ENCODE measurements at regions not wholly inside any gene's neighbourhood (a gene's known extent, or its start where the extent isn't known, plus 50 kb on each side); places are given as distances from the start of the nearest gene placed in this dataset.

DNA sequence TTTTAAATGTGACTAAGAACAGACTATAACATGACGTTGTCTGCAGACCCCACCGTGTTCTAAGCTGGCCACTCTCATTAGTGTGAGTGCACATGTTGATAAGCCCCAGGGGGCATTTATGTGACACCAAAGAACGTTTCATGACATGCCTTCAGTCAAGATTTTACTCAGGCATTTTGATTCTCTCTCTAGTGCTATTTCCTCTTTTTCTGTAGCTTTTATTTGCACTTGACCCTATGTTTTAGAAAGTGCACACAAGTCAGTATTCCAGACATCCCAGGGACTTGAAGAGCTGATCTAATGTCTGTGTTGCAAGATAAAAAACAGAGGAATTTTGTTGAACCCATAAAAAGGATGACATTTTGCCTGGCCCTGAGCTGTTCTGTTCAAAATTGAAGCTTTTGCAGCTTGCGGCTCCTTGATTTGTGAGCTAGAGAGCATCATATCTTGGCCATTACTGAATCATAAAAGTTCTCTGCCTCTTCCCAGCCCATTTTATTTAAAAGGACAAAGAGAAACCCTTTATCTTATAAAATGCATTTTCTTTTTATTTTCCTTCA is 80.9 kb upstream of the TYRP1 start:
- H3K4ac ChIP-seq (ENCODE audit: low read depth, low read length) = no peak overlapping the region
- no peak overlapping the region for H3K4me2 ChIP-seq (ENCODE audit: low read depth, low read length)
- no peaks in the 10 kb centered on the region for H3K79me1 ChIP-seq (ENCODE audit: low read depth in 1 of 2, low read length in 2 of 2)
- dilution Hi-C loops (cut with HindIII; ENCODE audit: low sequenced_read_pairs, unreplicated experiment) (no loop called here), intact Hi-C loops (cut with micrococcal nuclease) (no loop called here), in situ Hi-C loops (cut with MboI; ENCODE audit: low sequenced_read_pairs) (no loop called here)
- no CpG with 5 or more reads among the region's 4 CpGs for WGBS, 2 experiments (ENCODE audit: extremely low coverage in 2 of 2, insufficient read length in 1 of 2)
- no peak overlapping the region for H3K18ac ChIP-seq (ENCODE audit: low read depth, low read length)
- no peak overlapping the region for H4K8ac ChIP-seq (ENCODE audit: low read depth in 2 of 2, low read length in 2 of 2)
- BruUV-seq (replicated peaks) = no TSS peak
- no peak overlapping the region for H2AK9ac ChIP-seq (replicated peaks; ENCODE audit: low read depth, low read length, poor library complexity)
- no peak overlapping the region for H3K9ac ChIP-seq (ENCODE audit: low read depth, low read length)
- H3K14ac ChIP-seq (replicated peaks; ENCODE audit: low read depth, low read length) = no peak overlapping the region
- H4K20me1 ChIP-seq (ENCODE audit: insufficient read depth, low read length) = no peaks in the 10 kb centered on the region
- no peaks in the 10 kb centered on the region for H3K36me3 ChIP-seq (ENCODE audit: control insufficient read depth, insufficient read depth, low read length)
- H2BK15ac ChIP-seq (ENCODE audit: low read depth, low read length) = no peak overlapping the region
- no peaks in the 10 kb centered on the region for H3K4me1 ChIP-seq (ENCODE audit: control insufficient read depth, insufficient read depth, low read length)
- no peak overlapping the region for H3K4me3 ChIP-seq (ENCODE audit: insufficient read depth, low read depth, low read length)
- ATAC-seq (ENCODE audit: low read depth) = no peak
- POLR2A ChIA-PET (ENCODE audit: unreplicated experiment) = no interaction called here
- H3K9me3 ChIP-seq (ENCODE audit: control insufficient read depth, insufficient read depth, low read length) = no peaks in the 10 kb centered on the region
- DNase-seq = no peak
- no peaks in the 10 kb centered on the region for H3K27me3 ChIP-seq (ENCODE audit: control insufficient read depth, insufficient read depth, low read length)
- H2AK5ac ChIP-seq (ENCODE audit: low read depth, low read length) = no peak overlapping the region
- H2AFZ ChIP-seq (replicated peaks; ENCODE audit: low read length, poor library complexity) = no peak overlapping the region
- no peak overlapping the region for H2BK20ac ChIP-seq (ENCODE audit: low read depth, low read length)
- H3K27ac ChIP-seq (ENCODE audit: insufficient read depth, low read length) = no peak overlapping the region
- no peaks in the 10 kb centered on the region for H3K9me1 ChIP-seq (ENCODE audit: insufficient read depth, low read length)
- no peak overlapping the region for H4K5ac ChIP-seq (ENCODE audit: low read depth, low read length)
- H3K23ac ChIP-seq (ENCODE audit: low read depth, low read length) = no peak overlapping the region
- no peak overlapping the region for H3K56ac ChIP-seq (ENCODE audit: extremely low read depth, insufficient read depth, low read length)
- TF ChIP-seq RFX5 (IDR thresholded peaks at IDR 0.05; ENCODE audit: low read depth, low read length) (no peak), MAFK (IDR thresholded peaks at IDR 0.05; ENCODE audit: low read depth, low read length) (no peak)
- CTCF ChIA-PET = interaction anchor here (0.9 kb wide), 1 partner anchor 10 kb away, joined by 3 read pairs; no protein-coding TSS in a partner anchor
- no peak overlapping the region for H2BK5ac ChIP-seq (ENCODE audit: low read depth, low read length, poor library complexity, severe bottlenecking)
- no peak overlapping the region for H2BK120ac ChIP-seq (ENCODE audit: low read depth, low read length)
- H4K91ac ChIP-seq (ENCODE audit: insufficient read depth, low read depth, low read length) = no peak overlapping the region

Data from IMR-90 (cell line).